Mesenchymal stem cell (in vitro differentiated cells and primary cell): ENCODE measurements at regions not wholly inside any gene's neighbourhood (a gene's known extent, or its start where the extent isn't known, plus 50 kb on each side); places are given as distances from the start of the nearest gene placed in this dataset.

Experiments
- DNase-seq: peaks from one replicate; pipeline ENCODE4 v3.0.0-alpha.2; 2013
- H2AFZ ChIP-seq: one replicate; pipeline ENCODE4 v1.6.1; 2013; ENCODE audit warnings: low read depth, mild to moderate bottlenecking, control low read depth, inconsistent platforms, low read length, moderate library complexity
- H2AK5ac ChIP-seq: 2 replicates; pipeline ENCODE4 v1.6.1; 2013; ENCODE audit warnings: low read length, moderate library complexity, mild to moderate bottlenecking, inconsistent platforms; ENCODE audit not compliant: severe bottlenecking
- H2BK120ac ChIP-seq: one replicate; pipeline ENCODE4 v1.6.1; 2013; ENCODE audit warnings: low read depth, mild to moderate bottlenecking, inconsistent platforms, low read length, moderate library complexity
- H2BK12ac ChIP-seq, 2 experiments: one replicate each; pipeline ENCODE4 v1.6.1; 2013; ENCODE audit warnings: inconsistent platforms in 2 of 2, low read length in 2 of 2, mild to moderate bottlenecking in 2 of 2, moderate library complexity in 2 of 2, control low read depth in 1 of 2
- H2BK15ac ChIP-seq: one replicate; pipeline ENCODE4 v1.6.1; 2013; ENCODE audit warnings: mild to moderate bottlenecking, low read depth, inconsistent platforms; ENCODE audit not compliant: poor library complexity, severe bottlenecking
- H2BK5ac ChIP-seq: 2 replicates; pipeline ENCODE4 v1.6.1; 2013; ENCODE audit warnings: low read depth, mild to moderate bottlenecking, low read length, control low read depth, inconsistent platforms; ENCODE audit not compliant: poor library complexity, severe bottlenecking
- H3K14ac ChIP-seq, 2 experiments: one replicate each; pipeline ENCODE4 v1.6.1; 2013; ENCODE audit warnings: inconsistent platforms in 2 of 2, low read length in 2 of 2, control low read depth in 1 of 2, mild to moderate bottlenecking in 1 of 2, moderate library complexity in 1 of 2
- H3K18ac ChIP-seq, 2 experiments: one replicate each; pipeline ENCODE4 v1.6.1; 2013; ENCODE audit warnings: inconsistent platforms in 2 of 2, low read length in 2 of 2, control low read depth in 1 of 2, low read depth in 1 of 2, mild to moderate bottlenecking in 1 of 2
- H3K23ac ChIP-seq, 2 experiments: one replicate each; pipeline ENCODE4 v1.6.1; 2013; ENCODE audit warnings: inconsistent platforms in 2 of 2, low read length in 2 of 2, mild to moderate bottlenecking in 2 of 2, moderate library complexity in 2 of 2, control low read depth in 1 of 2
- H3K27ac ChIP-seq: 2 replicates; pipeline ENCODE4 v1.5.1; 2013; ENCODE audit warnings: mild to moderate bottlenecking, moderate library complexity, low read length, control low read depth, inconsistent platforms; ENCODE audit not compliant: poor library complexity, severe bottlenecking
- H3K27me3 ChIP-seq, 2 experiments: 2 replicates each; pipeline versions ENCODE4 v1.6.1 to v1.7.0; 2013; ENCODE audit warnings: low read length in 2 of 2, mild to moderate bottlenecking in 2 of 2, moderate library complexity in 2 of 2, control low read depth in 1 of 2, inconsistent platforms in 1 of 2; ENCODE audit not compliant: control insufficient read depth in 1 of 2, insufficient read depth in 1 of 2
- H3K36me3 ChIP-seq, 2 experiments: 2 replicates each; pipeline versions ENCODE4 v1.6.1 to v1.7.0; 2013; ENCODE audit warnings: low read length in 2 of 2, control low read depth in 1 of 2, inconsistent platforms in 1 of 2, low read depth in 1 of 2, mild to moderate bottlenecking in 1 of 2; ENCODE audit not compliant: insufficient read depth in 2 of 2, control insufficient read depth in 1 of 2
- H3K4ac ChIP-seq, 2 experiments: one replicate each; pipeline ENCODE4 v1.6.1; 2013; ENCODE audit warnings: inconsistent platforms in 2 of 2, low read length in 2 of 2, mild to moderate bottlenecking in 2 of 2, moderate library complexity in 2 of 2, control low read depth in 1 of 2, low read depth in 1 of 2
- H3K4me1 ChIP-seq: 2 replicates; pipeline ENCODE4 v1.6.1; 2013; ENCODE audit warnings: low read depth, low read length, control low read depth; ENCODE audit not compliant: control insufficient read depth, insufficient read depth
- H3K4me2 ChIP-seq: 2 replicates; pipeline ENCODE4 v1.6.1; 2013; ENCODE audit warnings: low read length, mild to moderate bottlenecking, inconsistent platforms; ENCODE audit not compliant: poor library complexity, severe bottlenecking
- H3K4me3 ChIP-seq, 2 experiments: 2 replicates each; pipeline versions ENCODE4 v1.5.1 to v1.7.0; 2013; ENCODE audit warnings: low read length in 2 of 2, mild to moderate bottlenecking in 2 of 2, control low read depth in 1 of 2, low read depth in 1 of 2; ENCODE audit not compliant: insufficient read depth in 1 of 2
- H3K79me1 ChIP-seq: replicated peaks from 2 replicates; pipeline ENCODE4 v1.6.1; 2013; ENCODE audit warnings: mild to moderate bottlenecking, control low read depth, low read length, inconsistent platforms; ENCODE audit not compliant: poor library complexity, severe bottlenecking
- H3K9ac ChIP-seq: 2 replicates; pipeline ENCODE4 v1.7.0; 2013; ENCODE audit warnings: mild to moderate bottlenecking, low read length, moderate library complexity
- H3K9me3 ChIP-seq: 2 replicates; pipeline ENCODE4 v1.7.0; 2013; ENCODE audit warnings: mild to moderate bottlenecking, low read length; ENCODE audit not compliant: control insufficient read depth
- H4K8ac ChIP-seq: one replicate; pipeline ENCODE4 v1.6.1; 2013; ENCODE audit warnings: inconsistent platforms, mild to moderate bottlenecking, low read length, moderate library complexity
- H4K91ac ChIP-seq: one replicate; pipeline ENCODE4 v1.6.1; 2013; ENCODE audit warnings: mild to moderate bottlenecking, low read length, inconsistent platforms
- WGBS: methylation state at CpG from one replicate; pipeline ENCODE4 v1.1.7; 2013; ENCODE audit warnings: mixed read lengths; 5-methylcytosine and 5-hydroxymethylcytosine counted together

- no peak for DNase-seq
- 32% methylated on average over 9 of the region's 9 CpGs for WGBS
These were observed 183.1 kb upstream of the PRSS58 start for GRCh38 chr7:142440906-142441411.

GRCh38 chr7:142440219-142440905, 182.5 kb upstream of the PRSS58 start:
- H3K4me1 ChIP-seq: peaks cover 10% of the 10 kb centered on the region
- no peak overlapping the region for H3K23ac ChIP-seq
- H3K14ac ChIP-seq: no peak overlapping the region
- peak overlapping the region; percentile 46 for H2AFZ ChIP-seq
- no peak overlapping the region for H4K8ac ChIP-seq
- H3K9me3 ChIP-seq: no peaks in the 10 kb centered on the region
- no peak overlapping the region for H3K4me3 ChIP-seq
- 23% methylated on average over 6 of the region's 6 CpGs for WGBS
- H2AK5ac ChIP-seq: no peak overlapping the region
- H2BK15ac ChIP-seq: no peak overlapping the region
- peak overlapping the region; percentile 77 for H3K27ac ChIP-seq
- no peak overlapping the region for H3K4me2 ChIP-seq
- H4K91ac ChIP-seq: no peak overlapping the region
- peak overlapping the region; percentile 15 to 22 for H2BK12ac ChIP-seq
- H2BK120ac ChIP-seq: no peak overlapping the region
- peak; percentile 81 for DNase-seq
- H3K18ac ChIP-seq: no peak overlapping the region
- no peaks in the 10 kb centered on the region for H3K79me1 ChIP-seq
- no peak overlapping the region for H2BK5ac ChIP-seq
- H3K4ac ChIP-seq: no peak overlapping the region
- no peaks in the 10 kb centered on the region for H3K36me3 ChIP-seq
- H3K9ac ChIP-seq: no peak overlapping the region
- H3K27me3 ChIP-seq: no peaks in the 10 kb centered on the region

More at GRCh38 chr7:142440906-142441411, 183.1 kb upstream of the PRSS58 start:
- H4K8ac ChIP-seq: peak overlapping the region; percentile 3
- H3K18ac ChIP-seq: peak overlapping the region; percentile 8 to 37
- no peak overlapping the region for H3K14ac ChIP-seq
- H4K91ac ChIP-seq: peak overlapping the region; percentile 25
- peaks cover 10% of the 10 kb centered on the region for H3K4me1 ChIP-seq
- no peak overlapping the region for H2BK15ac ChIP-seq
- peak overlapping the region; percentile 77 for H3K27ac ChIP-seq
- H3K9ac ChIP-seq: no peak overlapping the region
- H2BK5ac ChIP-seq: no peak overlapping the region
- H3K4me3 ChIP-seq: no peak overlapping the region
- no peak overlapping the region for H2AK5ac ChIP-seq
- H3K4ac ChIP-seq: no peak overlapping the region
- no peaks in the 10 kb centered on the region for H3K79me1 ChIP-seq
- H3K36me3 ChIP-seq: no peaks in the 10 kb centered on the region
- peak overlapping the region; percentile 46 for H2AFZ ChIP-seq
- peak overlapping the region; percentile 22 to 59 for H2BK12ac ChIP-seq
- no peaks in the 10 kb centered on the region for H3K27me3 ChIP-seq
- no peak overlapping the region for H3K4me2 ChIP-seq
- H2BK120ac ChIP-seq: peak overlapping the region; percentile 29
- no peaks in the 10 kb centered on the region for H3K9me3 ChIP-seq
- no peak overlapping the region for H3K23ac ChIP-seq

GRCh38 chr7:142439739-142440138, 181.9 kb upstream of the PRSS58 start:
- Histone ChIP-seq H3K4ac (peak overlapping the region in 1 of 2 experiments; percentile 26), H4K8ac (no peak overlapping the region), H3K9ac (no peak overlapping the region), H2BK5ac (no peak overlapping the region), H3K14ac (no peak overlapping the region), H3K4me1 (peaks cover 10% of the 10 kb centered on the region), H3K4me3 (no peak overlapping the region), H4K91ac (no peak overlapping the region), H2BK15ac (no peak overlapping the region), H3K9me3 (no peaks in the 10 kb centered on the region), H2BK12ac (peak overlapping the region in 1 of 2 experiments; percentile 99), H3K18ac (peak overlapping the region in 1 of 2 experiments; percentile 80), H3K23ac (no peak overlapping the region), H3K4me2 (no peak overlapping the region), H2AFZ (no peak overlapping the region), H2BK120ac (no peak overlapping the region), H2AK5ac (peak overlapping the region; percentile 33), H3K36me3 (no peaks in the 10 kb centered on the region), H3K27me3 (no peaks in the 10 kb centered on the region), H3K27ac (peak overlapping the region; percentile 77), H3K79me1 (no peaks in the 10 kb centered on the region)
- 81% methylated on average over 4 of the region's 4 CpGs for WGBS
- DNase-seq: no peak

GRCh38 chr7:142438923-142439515, 181.2 kb upstream of the PRSS58 start:
- H4K8ac ChIP-seq: no peak overlapping the region
- H2BK5ac ChIP-seq: peak overlapping the region; percentile 66
- peaks cover 10% of the 10 kb centered on the region for H3K4me1 ChIP-seq
- DNase-seq: no peak
- H4K91ac ChIP-seq: peak overlapping the region; percentile 29
- no peak overlapping the region for H3K23ac ChIP-seq
- H3K79me1 ChIP-seq: no peaks in the 10 kb centered on the region
- H3K14ac ChIP-seq: no peak overlapping the region
- H3K4me3 ChIP-seq: no peak overlapping the region
- no peak overlapping the region for H2BK15ac ChIP-seq
- peak overlapping the region in 1 of 2 experiments; percentile 80 for H3K18ac ChIP-seq
- no peak overlapping the region for H2BK120ac ChIP-seq
- H3K27ac ChIP-seq: peak overlapping the region; percentile 17
- WGBS: 80% methylated on average over 8 of the region's 8 CpGs
- no peaks in the 10 kb centered on the region for H3K36me3 ChIP-seq
- H3K9ac ChIP-seq: no peak overlapping the region
- peak overlapping the region in 1 of 2 experiments; percentile 14 for H3K4ac ChIP-seq
- H2AFZ ChIP-seq: peak overlapping the region; percentile 29
- peak overlapping the region in 1 of 2 experiments; percentile 85 for H2BK12ac ChIP-seq
- no peaks in the 10 kb centered on the region for H3K27me3 ChIP-seq
- H3K9me3 ChIP-seq: no peaks in the 10 kb centered on the region
- peak overlapping the region; percentile 77 for H2AK5ac ChIP-seq
- no peak overlapping the region for H3K4me2 ChIP-seq
